ENCODE measurements at regions not wholly inside any gene's neighbourhood (a gene's known extent, or its start where the extent isn't known, plus 50 kb on each side); places are given as distances from the start of the nearest gene placed in this dataset.

DNA sequence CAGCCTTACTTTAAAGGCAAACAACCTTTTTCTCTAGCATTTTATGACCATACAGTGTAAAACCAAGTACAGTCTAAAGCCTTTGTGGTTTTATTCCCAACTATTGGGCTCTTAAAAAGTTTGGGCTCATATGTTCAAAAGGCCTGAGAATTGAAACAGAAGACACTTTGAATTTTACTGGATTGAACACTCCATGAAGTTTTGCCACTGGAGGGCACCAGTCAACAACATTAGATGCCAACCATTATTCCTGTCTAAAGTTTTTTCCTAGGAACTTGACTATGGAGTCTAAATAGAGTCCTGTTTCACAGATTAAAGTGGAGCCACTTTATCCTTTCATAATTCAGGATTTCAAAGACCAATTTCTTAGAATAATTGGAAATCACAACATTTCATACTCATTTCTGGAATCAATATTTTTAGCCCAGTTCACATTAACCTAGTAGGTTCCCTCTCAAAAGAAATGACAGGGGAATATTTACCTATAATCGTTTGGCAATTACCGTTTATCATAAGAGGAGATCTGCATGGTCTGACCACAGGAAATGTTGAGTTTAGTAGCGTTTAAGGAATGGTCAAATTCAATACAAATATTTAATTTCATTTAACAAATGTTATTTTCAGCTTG, 244.1 kb upstream of the PDZRN3 start:
- TF ChIP-seq, protein P1, sequence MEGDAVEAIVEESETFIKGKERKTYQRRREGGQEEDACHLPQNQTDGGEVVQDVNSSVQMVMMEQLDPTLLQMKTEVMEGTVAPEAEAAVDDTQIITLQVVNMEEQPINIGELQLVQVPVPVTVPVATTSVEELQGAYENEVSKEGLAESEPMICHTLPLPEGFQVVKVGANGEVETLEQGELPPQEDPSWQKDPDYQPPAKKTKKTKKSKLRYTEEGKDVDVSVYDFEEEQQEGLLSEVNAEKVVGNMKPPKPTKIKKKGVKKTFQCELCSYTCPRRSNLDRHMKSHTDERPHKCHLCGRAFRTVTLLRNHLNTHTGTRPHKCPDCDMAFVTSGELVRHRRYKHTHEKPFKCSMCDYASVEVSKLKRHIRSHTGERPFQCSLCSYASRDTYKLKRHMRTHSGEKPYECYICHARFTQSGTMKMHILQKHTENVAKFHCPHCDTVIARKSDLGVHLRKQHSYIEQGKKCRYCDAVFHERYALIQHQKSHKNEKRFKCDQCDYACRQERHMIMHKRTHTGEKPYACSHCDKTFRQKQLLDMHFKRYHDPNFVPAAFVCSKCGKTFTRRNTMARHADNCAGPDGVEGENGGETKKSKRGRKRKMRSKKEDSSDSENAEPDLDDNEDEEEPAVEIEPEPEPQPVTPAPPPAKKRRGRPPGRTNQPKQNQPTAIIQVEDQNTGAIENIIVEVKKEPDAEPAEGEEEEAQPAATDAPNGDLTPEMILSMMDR (IDR thresholded peaks at IDR 0.05): peak; percentile 33
- DNase-seq: peak; percentile 40
- intact Hi-C loops (cut with DNase I): loop anchor here (10.0 kb wide), 1 partner anchor 1306 kb away; no protein-coding TSS in a partner anchor
- Histone ChIP-seq H3K27ac (no peak overlapping the region), H3K27me3 (no peaks in the 10 kb centered on the region), H3K4me1 (no peaks in the 10 kb centered on the region), H3K9ac (ENCODE audit: low read depth in 2 of 2, low read length in 2 of 2) (no peak overlapping the region), H3K4me3 (no peak overlapping the region), H3K9me3 (no peaks in the 10 kb centered on the region), H3K36me3 (no peaks in the 10 kb centered on the region)

DNA sequence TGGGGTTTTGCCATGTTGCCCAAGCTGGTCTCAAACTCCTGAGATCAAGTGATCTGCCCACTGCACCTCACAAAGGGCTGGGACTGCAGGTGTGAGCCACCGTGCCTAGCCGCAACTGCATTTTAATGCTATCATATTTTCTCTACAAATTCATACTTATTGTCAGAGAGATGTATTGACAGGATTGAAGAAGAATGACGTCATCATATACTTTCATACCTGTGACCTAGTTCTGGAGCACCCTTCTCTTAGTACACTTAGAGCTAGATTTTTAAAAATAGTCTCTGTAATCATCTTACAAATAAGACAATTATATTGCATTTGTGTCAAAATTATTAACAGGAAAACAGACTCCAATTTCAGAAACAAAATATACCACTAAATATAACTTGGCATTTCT, 242.8 kb upstream of the PDZRN3 start:
- intact Hi-C loops (cut with DNase I): loop anchor here (10.0 kb wide), 1 partner anchor 1307 kb away; no protein-coding TSS in a partner anchor
- TF ChIP-seq, protein P1 (IDR thresholded peaks at IDR 0.05): no peak

DNA sequence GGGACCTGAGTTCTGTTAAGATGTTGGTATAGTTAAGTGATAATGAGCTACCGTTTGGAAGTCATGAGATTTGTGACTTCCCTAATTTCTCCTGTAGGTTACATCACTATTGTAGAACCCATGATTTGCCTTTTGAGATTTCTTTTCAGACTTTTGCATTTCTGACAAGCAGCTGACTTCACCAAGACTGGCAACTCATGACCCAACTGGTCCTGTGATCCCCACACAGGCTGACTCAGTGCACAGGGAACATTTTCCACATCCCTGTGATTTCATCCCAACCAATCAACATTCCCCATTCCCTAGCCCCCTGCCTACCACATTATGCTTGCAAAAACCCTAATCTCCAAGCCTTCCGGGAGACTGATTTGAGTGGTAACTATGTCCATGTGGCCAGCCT, 242.1 kb upstream of the PDZRN3 start:
- no peak overlapping the region for H3K4me3 ChIP-seq
- H3K27me3 ChIP-seq: no peaks in the 10 kb centered on the region
- no peak overlapping the region for H3K27ac ChIP-seq
- no peak for DNase-seq
- H3K9me3 ChIP-seq: no peaks in the 10 kb centered on the region
- TF ChIP-seq, protein P1 (IDR thresholded peaks at IDR 0.05): no peak
- intact Hi-C loops (cut with DNase I): loop anchor here (10.0 kb wide), 1 partner anchor 1308 kb away; no protein-coding TSS in a partner anchor
- no peaks in the 10 kb centered on the region for H3K4me1 ChIP-seq
- no peaks in the 10 kb centered on the region for H3K36me3 ChIP-seq
- H3K9ac ChIP-seq (ENCODE audit: low read depth in 2 of 2, low read length in 2 of 2): no peak overlapping the region

More for the DNA sequence above, 242.8 kb upstream of the PDZRN3 start:
- H3K36me3 ChIP-seq: no peaks in the 10 kb centered on the region
- no peak for DNase-seq
- H3K9me3 ChIP-seq: no peaks in the 10 kb centered on the region
- no peaks in the 10 kb centered on the region for H3K4me1 ChIP-seq
- no peak overlapping the region for H3K27ac ChIP-seq
- no peaks in the 10 kb centered on the region for H3K27me3 ChIP-seq
- H3K9ac ChIP-seq (ENCODE audit: low read depth in 2 of 2, low read length in 2 of 2): no peak overlapping the region
- H3K4me3 ChIP-seq: no peak overlapping the region

DNA sequence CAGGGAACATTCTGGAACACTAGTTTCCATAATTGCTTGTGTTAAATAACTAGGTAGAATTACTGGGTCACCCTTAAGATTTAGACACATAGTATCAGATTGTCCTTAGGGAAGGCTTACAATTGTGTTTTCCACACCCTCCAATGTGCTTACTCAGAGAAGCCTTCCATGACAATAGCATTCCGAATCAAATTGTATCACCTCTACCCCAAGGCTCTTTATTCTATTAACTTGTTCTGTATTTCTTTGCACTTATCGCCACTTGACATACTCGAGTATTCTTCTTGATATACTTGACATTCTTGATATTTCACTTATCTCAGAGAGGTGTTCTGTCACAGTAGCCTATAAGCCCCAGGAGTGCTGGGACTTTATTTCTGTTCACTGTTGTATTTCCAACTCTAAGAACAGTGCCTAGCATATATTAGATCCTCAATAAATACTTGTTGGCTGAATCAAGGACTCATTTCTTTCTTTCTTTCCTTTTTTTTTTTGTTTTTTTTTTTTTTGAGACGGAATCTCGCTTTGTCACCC, 238.9 kb upstream of the PDZRN3 start:
- Histone ChIP-seq H3K4me3 (no peak overlapping the region), H3K9me3 (no peaks in the 10 kb centered on the region), H3K27me3 (no peaks in the 10 kb centered on the region), H3K36me3 (no peaks in the 10 kb centered on the region), H3K9ac (ENCODE audit: low read depth in 2 of 2, low read length in 2 of 2) (no peak overlapping the region), H3K4me1 (no peaks in the 10 kb centered on the region), H3K27ac (no peak overlapping the region)
- intact Hi-C loops (cut with DNase I): loop anchor here (10.0 kb wide), 1 partner anchor 1311 kb away; no protein-coding TSS in a partner anchor
- TF ChIP-seq, protein P1 (IDR thresholded peaks at IDR 0.05): no peak
- no peak for DNase-seq

DNA sequence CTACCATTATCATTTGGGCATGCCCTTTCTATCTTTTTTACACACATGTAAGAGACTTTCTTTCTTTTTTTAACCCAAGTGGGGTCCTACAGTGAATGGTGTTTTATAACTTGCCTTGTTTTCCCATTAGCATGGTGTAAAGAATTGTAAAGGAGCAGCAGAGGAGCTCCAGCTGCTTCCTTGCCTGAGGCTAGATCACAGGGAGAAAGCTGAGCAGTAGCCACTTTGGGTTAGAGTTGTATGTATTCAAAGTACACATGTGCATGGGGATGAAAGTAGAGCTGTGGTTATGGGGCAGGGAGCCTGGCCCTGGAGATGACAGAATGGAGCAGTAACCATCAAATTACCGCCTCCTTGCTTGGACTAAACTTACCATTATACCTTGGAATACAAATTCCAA, 231.1 kb upstream of the PDZRN3 start:
- H3K4me3 ChIP-seq: no peak overlapping the region
- H3K9ac ChIP-seq (ENCODE audit: low read depth in 2 of 2, low read length in 2 of 2): no peak overlapping the region
- no peaks in the 10 kb centered on the region for H3K9me3 ChIP-seq
- H3K36me3 ChIP-seq: no peaks in the 10 kb centered on the region
- H3K4me1 ChIP-seq: no peaks in the 10 kb centered on the region
- no peak for DNase-seq
- H3K27ac ChIP-seq: no peak overlapping the region
- intact Hi-C loops (cut with DNase I): no loop called here
- TF ChIP-seq, protein P1 (IDR thresholded peaks at IDR 0.05): no peak
- H3K27me3 ChIP-seq: no peaks in the 10 kb centered on the region
